ENCODE measurements at regions not wholly inside any gene's neighbourhood (a gene's known extent, or its start where the extent isn't known, plus 50 kb on each side); places are given as distances from the start of the nearest gene placed in this dataset.

DNA sequence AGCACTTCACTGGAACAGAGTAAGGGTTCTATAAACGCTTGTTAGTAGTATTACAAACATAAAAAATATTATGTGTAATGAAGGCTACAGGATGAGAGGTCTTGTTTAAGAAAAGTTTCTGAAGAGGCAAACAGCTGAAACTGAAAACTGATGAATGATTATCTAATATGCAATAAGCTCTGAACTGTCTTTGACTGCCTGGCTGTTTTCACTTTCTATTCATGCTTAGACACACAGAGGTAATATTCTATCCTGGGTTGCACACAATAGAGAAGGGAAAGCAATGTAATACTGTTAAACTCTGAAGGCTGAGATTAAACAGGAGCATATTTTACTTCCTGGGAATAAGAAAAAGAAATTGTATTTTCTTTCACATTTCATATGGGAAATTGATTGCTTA, 251.3 kb downstream of the ALX1 start:
- no peak overlapping the region for H3K4me3 ChIP-seq
- no peak overlapping the region for H3K27ac ChIP-seq
- no peak for ATAC-seq (replicated peaks in 6 of 8)
- H3K4me1 ChIP-seq (replicated peaks in 1 of 2): no peaks in the 10 kb centered on the region
- in situ Hi-C loops (cut with MboI; ENCODE audit: low pct_unique_long_range_greater_than_20kb in 2 of 9, low sequenced_read_pairs in 9 of 9, unreplicated experiment in 9 of 9): no loop called here
- WGBS, 10 experiments: 20 to 100% (median 47%) methylated on average over 1 of the region's 1 CpG; no CpG with 5 or more reads in 2 of the 10 experiments

DNA sequence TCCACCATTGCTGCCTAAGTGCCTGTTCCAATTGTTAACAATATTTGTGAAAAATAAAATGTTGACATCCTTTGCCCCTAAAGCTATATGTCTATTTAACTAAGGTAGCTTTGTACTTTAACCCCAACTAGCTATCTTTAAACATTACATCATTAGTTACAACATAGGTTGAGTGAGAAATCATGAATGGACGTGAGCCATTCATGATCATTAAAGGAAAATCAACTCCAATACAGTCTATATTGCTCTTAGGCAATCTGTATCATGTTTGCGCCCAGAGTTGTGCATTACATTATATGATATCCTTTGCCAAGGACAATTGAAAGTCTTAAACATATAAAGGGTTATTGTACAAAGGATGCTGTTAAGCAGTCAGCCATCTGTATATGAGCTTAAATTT, 269.6 kb downstream of the ALX1 start:
- 35 to 100% (median 80%) methylated on average over 1 to 2 of the region's 2 CpGs; no CpG with 5 or more reads in 2 of the 10 experiments for WGBS, 10 experiments
- Histone ChIP-seq H3K27ac (no peak overlapping the region), H3K4me3 (no peak overlapping the region), H3K4me1 (replicated peaks in 1 of 2) (no peaks in the 10 kb centered on the region)
- no peak for ATAC-seq (replicated peaks in 6 of 8)
- in situ Hi-C loops (cut with MboI; ENCODE audit: low pct_unique_long_range_greater_than_20kb in 2 of 9, low sequenced_read_pairs in 9 of 9, unreplicated experiment in 9 of 9): no loop called here

- Histone ChIP-seq H3K4me3 (no peak overlapping the region), H3K27ac (no peak overlapping the region), H3K4me1 (replicated peaks in 1 of 2) (no peaks in the 10 kb centered on the region)
- ATAC-seq (replicated peaks in 6 of 8): no peak
- WGBS, 10 experiments: 20 to 100% (median 78%) methylated on average over 1 to 2 of the region's 2 CpGs
- in situ Hi-C loops (cut with MboI; ENCODE audit: low pct_unique_long_range_greater_than_20kb in 2 of 9, low sequenced_read_pairs in 9 of 9, unreplicated experiment in 9 of 9): no loop called here
Observed at GRCh38 chr12:85550924-85551323, 270.9 kb downstream of the ALX1 start.

GRCh38 chr12:85552461-85552860, 272.4 kb downstream of the ALX1 start:
- Histone ChIP-seq H3K27ac (no peak overlapping the region), H3K4me3 (no peak overlapping the region), H3K4me1 (replicated peaks in 1 of 2) (no peaks in the 10 kb centered on the region)
- in situ Hi-C loops (cut with MboI; ENCODE audit: low pct_unique_long_range_greater_than_20kb in 2 of 9, low sequenced_read_pairs in 9 of 9, unreplicated experiment in 9 of 9): no loop called here
- no peak for ATAC-seq (replicated peaks in 6 of 8)
- 40 to 100% (median 82%) methylated on average over 1 to 3 of the region's 3 CpGs for WGBS, 10 experiments

- Histone ChIP-seq H3K27ac (no peak overlapping the region), H3K4me1 (replicated peaks in 1 of 2) (no peaks in the 10 kb centered on the region), H3K4me3 (no peak overlapping the region)
- no peak for ATAC-seq (replicated peaks in 6 of 8)
- WGBS, 10 experiments: 0 to 91% (median 68%) methylated on average over 1 of the region's 1 CpG
- in situ Hi-C loops (cut with MboI; ENCODE audit: low pct_unique_long_range_greater_than_20kb in 2 of 9, low sequenced_read_pairs in 9 of 9, unreplicated experiment in 9 of 9): no loop called here
Observed at GRCh38 chr12:85557850-85558249, 277.8 kb downstream of the ALX1 start.

DNA sequence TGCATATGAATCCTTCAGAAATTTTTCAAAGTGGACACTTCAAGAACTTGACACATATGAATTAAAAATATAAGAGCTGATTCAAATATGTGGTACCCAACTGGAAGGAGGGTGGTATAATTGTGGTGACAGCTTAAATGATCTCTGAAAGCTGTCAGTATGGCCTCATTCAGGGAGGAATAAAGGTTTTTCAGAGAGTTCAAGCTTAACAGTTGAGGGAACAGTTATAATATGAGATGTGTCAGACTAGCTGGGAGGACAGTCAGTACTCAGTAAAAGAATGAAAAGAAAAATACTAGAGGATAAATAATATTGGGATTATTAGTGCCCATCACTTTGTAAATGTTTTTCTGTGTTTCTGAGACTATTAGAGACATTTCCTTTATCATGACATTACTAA, 277.5 kb downstream of the RASSF9 start:
- Histone ChIP-seq H3K4me3 (no peak overlapping the region), H3K4me1 (replicated peaks in 1 of 2) (no peaks in the 10 kb centered on the region), H3K27ac (no peak overlapping the region)
- in situ Hi-C loops (cut with MboI; ENCODE audit: low pct_unique_long_range_greater_than_20kb in 2 of 9, low sequenced_read_pairs in 9 of 9, unreplicated experiment in 9 of 9): no loop called here
- ATAC-seq (replicated peaks in 6 of 8): no peak

GRCh38 chr12:85559127-85559526, 277.1 kb downstream of the RASSF9 start:
- Histone ChIP-seq H3K4me1 (replicated peaks in 1 of 2) (no peaks in the 10 kb centered on the region), H3K27ac (no peak overlapping the region), H3K4me3 (no peak overlapping the region)
- in situ Hi-C loops (cut with MboI; ENCODE audit: low pct_unique_long_range_greater_than_20kb in 2 of 9, low sequenced_read_pairs in 9 of 9, unreplicated experiment in 9 of 9): no loop called here
- ATAC-seq (replicated peaks in 6 of 8): no peak
- 44 to 100% (median 74%) methylated on average over 1 to 2 of the region's 2 CpGs for WGBS, 10 experiments

DNA sequence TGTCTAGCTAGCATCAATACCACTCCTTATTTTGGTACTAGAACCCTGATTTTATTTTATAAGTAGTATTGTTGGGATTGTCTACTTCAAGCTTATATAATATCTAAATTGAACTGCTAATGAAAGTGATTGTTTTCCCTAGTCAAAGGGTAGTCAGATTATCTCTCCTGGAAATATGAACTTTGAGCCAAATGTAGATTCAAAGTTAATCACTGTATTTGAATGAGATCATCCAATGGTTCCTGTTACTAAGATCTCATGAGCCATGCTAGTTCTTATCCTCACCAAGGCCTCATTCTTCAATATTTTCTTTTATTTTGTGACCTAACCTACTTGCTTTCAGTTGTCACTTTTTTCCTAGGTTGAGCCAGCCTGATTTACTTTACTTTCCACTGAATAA, 276.7 kb downstream of the RASSF9 start:
- in situ Hi-C loops (cut with MboI; ENCODE audit: low pct_unique_long_range_greater_than_20kb in 2 of 9, low sequenced_read_pairs in 9 of 9, unreplicated experiment in 9 of 9): no loop called here
- Histone ChIP-seq H3K4me1 (replicated peaks in 1 of 2) (no peaks in the 10 kb centered on the region), H3K27ac (no peak overlapping the region), H3K4me3 (no peak overlapping the region)
- ATAC-seq (replicated peaks in 6 of 8): no peak

DNA sequence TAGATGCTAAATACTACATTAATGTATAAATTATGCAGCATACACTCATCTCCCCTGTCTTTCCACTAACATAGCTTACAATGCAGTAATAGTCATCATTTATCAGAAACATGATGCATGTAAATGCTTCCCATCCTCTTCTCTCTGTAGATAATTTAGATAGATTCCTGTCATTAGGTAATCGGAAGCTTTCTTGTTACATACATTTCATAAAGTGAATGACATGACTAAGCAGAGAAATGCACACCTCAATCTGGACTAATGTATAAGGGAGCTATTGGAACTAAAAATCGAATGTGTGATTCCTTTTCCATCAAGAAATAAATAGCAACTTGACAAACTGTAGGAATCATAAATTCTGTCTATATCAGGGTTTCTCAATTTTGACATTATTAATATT, 273.4 kb downstream of the RASSF9 start:
- 20 to 100% (median 77%) methylated on average over 1 to 2 of the region's 2 CpGs for WGBS, 10 experiments
- peak in 2 of 8 experiments; percentile 19 to 67 for ATAC-seq (replicated peaks in 6 of 8)
- no peaks in the 10 kb centered on the region for H3K4me1 ChIP-seq (replicated peaks in 1 of 2)
- in situ Hi-C loops (cut with MboI; ENCODE audit: low pct_unique_long_range_greater_than_20kb in 2 of 9, low sequenced_read_pairs in 9 of 9, unreplicated experiment in 9 of 9): no loop called here
- H3K4me3 ChIP-seq: no peak overlapping the region
- H3K27ac ChIP-seq: no peak overlapping the region

GRCh38 chr12:85564786-85565185, 271.4 kb downstream of the RASSF9 start:
- ATAC-seq (replicated peaks in 6 of 8): no peak
- Histone ChIP-seq H3K4me1 (replicated peaks in 1 of 2) (no peaks in the 10 kb centered on the region), H3K4me3 (no peak overlapping the region), H3K27ac (no peak overlapping the region)
- in situ Hi-C loops (cut with MboI; ENCODE audit: low pct_unique_long_range_greater_than_20kb in 2 of 9, low sequenced_read_pairs in 9 of 9, unreplicated experiment in 9 of 9): no loop called here
- 37 to 100% (median 91%) methylated on average over 2 to 4 of the region's 4 CpGs for whole genome bisulfite sequencing, 10 experiments

DNA sequence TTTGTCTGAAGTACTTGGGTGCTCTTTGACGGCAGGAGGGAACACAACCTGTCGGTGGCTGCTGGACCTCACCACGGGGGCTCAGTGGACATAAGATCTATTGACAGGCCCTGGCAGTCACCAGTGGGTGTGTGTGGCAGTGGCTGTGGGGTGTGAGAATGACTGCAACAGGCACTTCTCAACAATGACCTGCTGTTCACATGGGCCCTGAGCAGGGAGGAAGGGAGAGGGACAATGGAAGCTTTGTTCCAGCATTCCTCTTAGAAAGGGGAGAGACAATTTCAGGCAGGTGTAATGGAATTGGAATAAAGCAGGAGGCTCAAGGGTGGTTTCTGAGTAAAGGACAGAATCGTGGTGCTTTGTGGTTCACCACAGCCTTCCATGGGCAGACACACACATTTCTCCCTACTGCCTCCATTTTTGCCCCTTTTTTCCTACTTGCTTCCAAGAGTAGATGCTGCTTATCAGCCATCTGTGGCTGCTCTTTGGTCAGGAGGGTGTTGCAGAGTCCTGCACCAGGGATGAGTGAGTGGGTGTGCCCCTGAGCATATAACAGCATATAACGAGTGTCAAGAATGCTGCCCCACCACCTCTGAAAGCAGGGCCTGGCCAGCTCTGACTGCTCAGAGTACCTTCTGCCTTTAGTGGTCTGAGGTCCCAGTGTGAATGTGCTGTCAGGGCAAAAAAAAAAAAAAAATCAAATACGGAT, 267.7 kb downstream of the RASSF9 start:
- Histone ChIP-seq H3K27ac (no peak overlapping the region), H3K4me3 (no peak overlapping the region), H3K4me1 (replicated peaks in 1 of 2) (no peaks in the 10 kb centered on the region)
- 34 to 100% (median 84%) methylated on average over 1 to 5 of the region's 6 CpGs for WGBS, 10 experiments
- ATAC-seq (replicated peaks in 6 of 8): no peak
- in situ Hi-C loops (cut with MboI; ENCODE audit: low pct_unique_long_range_greater_than_20kb in 2 of 9, low sequenced_read_pairs in 9 of 9, unreplicated experiment in 9 of 9): no loop called here

DNA sequence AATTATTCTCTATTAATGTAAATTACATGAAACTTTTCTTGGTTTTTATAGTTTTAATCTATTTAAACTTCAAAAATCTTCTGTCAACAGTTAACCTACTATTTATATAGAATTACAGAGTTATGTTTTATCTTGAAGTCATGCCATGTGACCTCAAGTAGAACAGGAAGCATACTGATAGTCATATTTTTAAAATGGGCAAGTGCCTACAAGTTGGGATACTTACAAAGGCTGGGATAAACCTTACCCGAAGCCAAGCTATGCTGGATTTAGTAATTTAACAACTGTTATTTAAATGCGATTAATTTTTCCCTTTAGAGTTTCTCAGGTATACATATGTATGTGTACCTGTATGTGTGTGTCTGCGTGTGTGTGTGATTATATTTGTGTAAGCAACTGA, 266.9 kb downstream of the RASSF9 start:
- Histone ChIP-seq H3K4me3 (no peak overlapping the region), H3K27ac (no peak overlapping the region), H3K4me1 (replicated peaks in 1 of 2) (no peaks in the 10 kb centered on the region)
- no peak for ATAC-seq (replicated peaks in 6 of 8)
- 17 to 95% (median 86%) methylated on average over 1 to 3 of the region's 3 CpGs; no CpG with 5 or more reads in 1 of the 10 experiments for WGBS, 10 experiments
- in situ Hi-C loops (cut with MboI; ENCODE audit: low pct_unique_long_range_greater_than_20kb in 2 of 9, low sequenced_read_pairs in 9 of 9, unreplicated experiment in 9 of 9): no loop called here

DNA sequence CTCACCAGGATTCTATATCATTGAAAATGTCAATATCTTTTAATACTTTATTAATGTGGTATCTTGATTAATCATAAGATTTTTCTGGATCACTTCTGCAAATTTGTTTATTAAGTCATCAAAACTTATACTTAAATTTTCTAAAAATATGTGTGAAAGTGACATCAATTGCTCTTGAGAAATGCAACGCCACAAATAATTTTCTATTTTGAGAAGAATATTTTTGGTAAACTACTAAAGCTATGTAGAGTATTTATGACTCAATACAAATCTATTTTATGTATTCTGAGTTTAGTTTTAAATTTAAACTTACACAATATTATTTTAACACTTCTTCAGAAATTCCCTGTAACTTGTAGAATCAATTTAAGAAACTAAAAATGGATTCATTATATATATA, 263.3 kb downstream of the RASSF9 start:
- no peak for ATAC-seq (replicated peaks in 6 of 8)
- in situ Hi-C loops (cut with MboI; ENCODE audit: low pct_unique_long_range_greater_than_20kb in 2 of 9, low sequenced_read_pairs in 9 of 9, unreplicated experiment in 9 of 9): loop anchor here in 1 of 9 experiments (10.0 kb wide), 1 partner anchor 292 kb away; no protein-coding TSS in a partner anchor
- Histone ChIP-seq H3K4me3 (no peak overlapping the region), H3K27ac (no peak overlapping the region), H3K4me1 (replicated peaks in 1 of 2) (no peaks in the 10 kb centered on the region)
- WGBS, 10 experiments: 8 to 100% (median 100%) methylated on average over 1 of the region's 1 CpG; no CpG with 5 or more reads in 1 of the 10 experiments

DNA sequence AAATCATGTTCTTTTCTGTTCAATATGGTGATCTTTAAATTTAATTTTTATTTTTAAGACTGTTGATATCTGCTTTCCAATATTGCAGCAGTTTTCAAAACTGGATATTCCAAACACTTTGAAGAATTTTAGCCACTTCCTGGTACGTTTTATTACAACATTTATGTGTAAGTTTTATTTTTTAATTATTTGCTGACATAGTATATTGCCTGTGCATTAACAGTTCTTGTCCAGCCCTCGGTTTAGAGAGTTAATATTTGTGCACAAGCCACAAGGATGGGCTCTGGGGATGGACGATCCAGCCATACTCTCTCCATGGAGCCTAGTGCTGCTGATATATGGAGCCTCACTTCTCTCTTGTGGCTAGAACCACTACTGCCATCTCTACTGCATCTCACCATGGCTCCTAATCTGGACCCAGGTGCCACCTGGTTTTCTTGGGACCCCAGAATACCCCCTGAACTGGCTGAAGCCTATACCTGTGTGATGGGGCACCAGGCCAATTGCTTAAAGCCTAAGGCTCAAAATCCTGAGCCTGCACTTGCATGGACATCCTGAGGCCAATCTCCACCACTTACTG, 262.5 kb downstream of the RASSF9 start:
- ATAC-seq (replicated peaks in 6 of 8): no peak
- Histone ChIP-seq H3K27ac (no peak overlapping the region), H3K4me3 (no peak overlapping the region), H3K4me1 (replicated peaks in 1 of 2) (no peaks in the 10 kb centered on the region)
- 11 to 94% (median 68%) methylated on average over 1 to 3 of the region's 3 CpGs for WGBS, 10 experiments
- in situ Hi-C loops (cut with MboI; ENCODE audit: low pct_unique_long_range_greater_than_20kb in 2 of 9, low sequenced_read_pairs in 9 of 9, unreplicated experiment in 9 of 9): loop anchor here in 1 of 9 experiments (10.0 kb wide), 1 partner anchor 291 kb away; no protein-coding TSS in a partner anchor

Measured in motor neuron (in vitro differentiated cells).